HCT116 (cell line): ENCODE measurements at regions not wholly inside any gene's neighbourhood (a gene's known extent, or its start where the extent isn't known, plus 50 kb on each side); places are given as distances from the start of the nearest gene placed in this dataset.

Source experiments
- ATAC-seq: fragments of 200-7000 bp; cut with Tn5 transposase; 2 replicates; pipeline ENCODE4 v1.9.1; 2020; ENCODE audit warnings: mild to moderate bottlenecking, moderate library complexity
- BruUV-seq: library from RNA; stranded (reverse); fragments of 400-500 nt; replicated peaks from 2 replicates; lab custom pipeline; 2021; lab: Mats Ljungman, UMichigan
- CTCF ChIA-PET: fragments of 300-600 bp; sonication (Branson Sonifier 250); formaldehyde crosslinking; loops from one replicate; lab custom pipeline; 2021; ENCODE audit warnings: antibody characterized with exemption; lab: Charles Lee
- POLR2A ChIA-PET: fragments of 300-600, 350-600 bp; sonication (Branson Sonifier 250); formaldehyde crosslinking; loops from one replicate; lab custom pipeline; 2021; ENCODE audit warnings: antibody characterized with exemption; lab: Charles Lee
- RAD21 ChIA-PET, 2 experiments: fragments of 300-600 bp; sonication (Branson Sonifier 250); formaldehyde crosslinking; loops; one replicate each; lab custom pipeline; 2023; ENCODE audit warnings: low total read pairs in 2 of 2; ENCODE audit not compliant: uncharacterized antibody in 2 of 2, unreplicated experiment in 2 of 2, low non-redundant PET in 1 of 2; lab: Charles Lee
- DNase-seq: peaks from one replicate; pipeline ENCODE4 v3.0.0-alpha.2; 2010; ENCODE audit warnings: low read depth, low spot score
- H2AFZ ChIP-seq: fragments of 200-600 bp; shearing (Covaris generic), sonication (generic); 2 replicates; pipeline ENCODE4 v1.6.1; 2017; ENCODE audit warnings: low read depth, mixed run types, mixed read lengths, antibody characterized with exemption, low read length; ENCODE audit not compliant: poor library complexity, severe bottlenecking
- H3K27ac ChIP-seq: 2 replicates; pipeline ENCODE4 v1.5.1; 2012; ENCODE audit warnings: low read depth, low read length
- H3K27me3 ChIP-seq: fragments of 200-600 bp; sonication (generic); 2 replicates; pipeline ENCODE4 v1.6.1; 2016; ENCODE audit warnings: mixed run types, low read length, mixed read lengths; ENCODE audit not compliant: insufficient read depth
- H3K36me3 ChIP-seq, 2 experiments: fragments of 200-500 bp in 1 of 2; fragments of 200-600 bp in 1 of 2; sonication (Bioruptor generic) in 1 of 2; sonication (generic) in 1 of 2; 2 replicates each; pipeline versions ENCODE4 v1.5.1 to v1.6.1; 2014 to 2016; ENCODE audit warnings: low read length in 2 of 2, inconsistent platforms in 1 of 2, mixed read lengths in 1 of 2, mixed run types in 1 of 2; ENCODE audit not compliant: insufficient read depth in 2 of 2, control insufficient read depth in 1 of 2
- H3K4me1 ChIP-seq, 2 experiments: fragments of 200-600 bp in 1 of 2; sonication (generic) in 1 of 2; 2 replicates each; pipeline versions ENCODE4 v1.5.1 to v1.6.1; 2012 to 2017; ENCODE audit warnings: low read length in 2 of 2, inconsistent platforms in 1 of 2, mild to moderate bottlenecking in 1 of 2, mixed read lengths in 1 of 2, mixed run types in 1 of 2, moderate library complexity in 1 of 2; ENCODE audit not compliant: insufficient read depth in 2 of 2, control insufficient read depth in 1 of 2
- H3K4me2 ChIP-seq: fragments of 200-600 bp; sonication (generic); 2 replicates; pipeline ENCODE4 v1.6.1; 2017; ENCODE audit warnings: mixed run types, low read length, mixed read lengths
- H3K4me3 ChIP-seq, 2 experiments: fragments of 200-600 bp in 1 of 2; sonication (generic) in 1 of 2; replicated peaks in 1 of 2; 2 replicates each; pipeline ENCODE4 v1.5.1; 2011 to 2016; ENCODE audit warnings: low read length in 2 of 2, control low read depth in 1 of 2, low read depth in 1 of 2, mild to moderate bottlenecking in 1 of 2, mixed read lengths in 1 of 2, mixed run types in 1 of 2
- H3K79me2 ChIP-seq: fragments of 200-600 bp; sonication (generic); 2 replicates; pipeline ENCODE4 v1.6.1; 2017; ENCODE audit warnings: mild to moderate bottlenecking, mixed run types, low read length, moderate library complexity, mixed read lengths; ENCODE audit not compliant: insufficient read depth
- H3K9ac ChIP-seq: fragments of 200-600 bp; sonication (generic); 2 replicates; pipeline ENCODE4 v1.6.1; 2016; ENCODE audit warnings: low read length, mixed read lengths
- H3K9me2 ChIP-seq: fragments of 200-600 bp; sonication (generic), shearing (Covaris generic); 2 replicates; pipeline ENCODE4 v1.6.1; 2017; ENCODE audit warnings: mixed run types, mild to moderate bottlenecking, moderate library complexity; ENCODE audit not compliant: insufficient read depth
- H3K9me3 ChIP-seq, 2 experiments: fragments of 200-500 bp in 1 of 2; fragments of 200-600 bp in 1 of 2; sonication (Bioruptor generic) in 1 of 2; sonication (generic) in 1 of 2; 2 replicates each; pipeline ENCODE4 v1.6.1; 2014 to 2017; ENCODE audit warnings: low read length in 2 of 2, mixed read lengths in 2 of 2, inconsistent platforms in 1 of 2, low read depth in 1 of 2, mild to moderate bottlenecking in 1 of 2, mixed run types in 1 of 2, moderate library complexity in 1 of 2; ENCODE audit not compliant: control insufficient read depth in 1 of 2, insufficient read depth in 1 of 2
- H4K20me1 ChIP-seq: fragments of 200-600 bp; sonication (generic), shearing (Covaris generic); 2 replicates; pipeline ENCODE4 v1.6.1; 2017; ENCODE audit warnings: mixed run types, mild to moderate bottlenecking, moderate library complexity; ENCODE audit not compliant: insufficient read depth
- CBX3 ChIP-seq: IDR thresholded peaks from 2 replicates; pipeline ENCODE4 v1.6.1; 2012; ENCODE audit warnings: low read depth
- ELF1 ChIP-seq: IDR thresholded peaks from 2 replicates; pipeline ENCODE4 v1.6.1; 2012; ENCODE audit warnings: low read depth, borderline replicate concordance
- ZNF274 ChIP-seq: fragments of 200-500 bp; sonication (Bioruptor generic); IDR thresholded peaks from 2 replicates; pipeline ENCODE4 v1.6.1; 2014; ENCODE audit warnings: mild to moderate bottlenecking, low read depth, low read length, inconsistent platforms
- intact Hi-C: fragments of 100-400 bp; cut with micrococcal nuclease; formaldehyde crosslinking; loops from 2 replicates; pipeline ENCODE4 v1.10.0; 2022
- TF ChIP-seq, protein P1 (sequence below), 3 experiments: fragments of 200-600 bp in 1 of 3; sonication (generic) in 1 of 3; IDR thresholded peaks in 2 of 3; conservative IDR thresholded peaks in 1 of 3; 2 replicates each; pipeline ENCODE4 v1.5.1; 2012 to 2017; ENCODE audit warnings: low read depth in 2 of 3, low read length in 2 of 3, antibody characterized with exemption in 1 of 3, borderline replicate concordance in 1 of 3, control low read depth in 1 of 3, mild to moderate bottlenecking in 1 of 3, mixed read lengths in 1 of 3, mixed run types in 1 of 3, moderate library complexity in 1 of 3; ENCODE audit not compliant: insufficient read depth in 1 of 3
- TF ChIP-seq, protein P2 (sequence below): IDR thresholded peaks from 2 replicates; pipeline ENCODE4 v1.6.1; 2012
- TF ChIP-seq, protein P3 (sequence below): IDR thresholded peaks from 2 replicates; pipeline ENCODE4 v1.6.1; 2012; ENCODE audit warnings: low read depth

DNA sequence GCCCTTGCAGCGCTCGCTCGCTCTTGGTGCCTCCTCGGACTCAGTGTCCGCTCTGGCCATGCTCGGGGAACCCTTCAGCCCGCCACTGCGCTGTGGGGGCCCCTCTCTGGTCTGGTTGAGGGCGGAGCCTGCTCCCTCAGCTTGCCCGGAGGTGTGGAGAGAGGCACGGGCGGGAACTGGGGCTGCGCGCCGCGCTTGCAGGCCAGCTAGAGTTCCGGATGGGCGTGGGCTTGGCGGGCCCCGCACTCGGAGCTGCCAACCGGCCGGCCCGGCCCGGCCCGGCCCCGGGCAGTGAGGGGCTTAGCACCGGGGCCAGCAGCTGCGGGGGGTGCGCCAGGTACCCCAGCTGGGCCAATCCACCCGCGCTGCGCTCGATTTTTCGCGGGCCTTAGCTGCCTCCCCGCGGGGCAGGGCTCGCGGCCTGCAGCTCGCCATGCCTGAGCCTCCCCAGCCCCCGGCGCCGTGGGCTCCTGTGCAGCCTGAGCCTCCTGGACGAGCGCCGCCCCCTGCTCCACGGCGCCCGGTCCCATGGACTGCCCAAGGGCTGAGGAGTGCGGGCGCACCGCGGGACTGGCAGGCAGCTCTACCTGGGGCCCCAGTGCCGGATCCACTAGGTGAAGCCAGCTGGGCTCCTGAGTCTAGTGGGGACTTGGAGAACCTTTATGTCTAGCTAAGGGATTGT is 217.0 kb upstream of the PKN2 start:
- no peak overlapping the region for H2AFZ ChIP-seq
- H3K4me2 ChIP-seq = no peak overlapping the region
- intact Hi-C loops = no loop called here
- no peak overlapping the region for H3K27ac ChIP-seq
- peaks cover 2 to 8% of the 10 kb centered on the region in 2 experiments; a peak in 3 of 4 replicates for H3K4me1 ChIP-seq
- no peaks in the 10 kb centered on the region for H3K36me3 ChIP-seq
- DNase-seq (no peak), ATAC-seq (no peak)
- H3K9me2 ChIP-seq = no peaks in the 10 kb centered on the region
- ChIA-PET POLR2A (no interaction called here), RAD21 (no interaction called here), CTCF (no interaction called here)
- H3K27me3 ChIP-seq = no peaks in the 10 kb centered on the region
- H3K9me3 ChIP-seq = no peaks in the 10 kb centered on the region
- no peak overlapping the region for H3K4me3 ChIP-seq
- TF ChIP-seq ZNF274 (no peak), ELF1 (no peak)
- TF ChIP-seq, protein P1, sequence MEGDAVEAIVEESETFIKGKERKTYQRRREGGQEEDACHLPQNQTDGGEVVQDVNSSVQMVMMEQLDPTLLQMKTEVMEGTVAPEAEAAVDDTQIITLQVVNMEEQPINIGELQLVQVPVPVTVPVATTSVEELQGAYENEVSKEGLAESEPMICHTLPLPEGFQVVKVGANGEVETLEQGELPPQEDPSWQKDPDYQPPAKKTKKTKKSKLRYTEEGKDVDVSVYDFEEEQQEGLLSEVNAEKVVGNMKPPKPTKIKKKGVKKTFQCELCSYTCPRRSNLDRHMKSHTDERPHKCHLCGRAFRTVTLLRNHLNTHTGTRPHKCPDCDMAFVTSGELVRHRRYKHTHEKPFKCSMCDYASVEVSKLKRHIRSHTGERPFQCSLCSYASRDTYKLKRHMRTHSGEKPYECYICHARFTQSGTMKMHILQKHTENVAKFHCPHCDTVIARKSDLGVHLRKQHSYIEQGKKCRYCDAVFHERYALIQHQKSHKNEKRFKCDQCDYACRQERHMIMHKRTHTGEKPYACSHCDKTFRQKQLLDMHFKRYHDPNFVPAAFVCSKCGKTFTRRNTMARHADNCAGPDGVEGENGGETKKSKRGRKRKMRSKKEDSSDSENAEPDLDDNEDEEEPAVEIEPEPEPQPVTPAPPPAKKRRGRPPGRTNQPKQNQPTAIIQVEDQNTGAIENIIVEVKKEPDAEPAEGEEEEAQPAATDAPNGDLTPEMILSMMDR (IDR thresholded peaks at IDR 0.05 in 2 of 3, conservative IDR thresholded peaks at IDR 0.05 in 1 of 3; ENCODE audit: borderline replicate concordance in 1 of 3, insufficient read depth in 1 of 3, low read depth in 2 of 3, low read length in 2 of 3) = no peak
- TF ChIP-seq, protein P2, sequence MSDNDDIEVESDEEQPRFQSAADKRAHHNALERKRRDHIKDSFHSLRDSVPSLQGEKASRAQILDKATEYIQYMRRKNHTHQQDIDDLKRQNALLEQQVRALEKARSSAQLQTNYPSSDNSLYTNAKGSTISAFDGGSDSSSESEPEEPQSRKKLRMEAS = no peak
- H3K9ac ChIP-seq = no peak overlapping the region
- H4K20me1 ChIP-seq = no peaks in the 10 kb centered on the region
- no TSS peak for BruUV-seq
- no peaks in the 10 kb centered on the region for H3K79me2 ChIP-seq

DNA sequence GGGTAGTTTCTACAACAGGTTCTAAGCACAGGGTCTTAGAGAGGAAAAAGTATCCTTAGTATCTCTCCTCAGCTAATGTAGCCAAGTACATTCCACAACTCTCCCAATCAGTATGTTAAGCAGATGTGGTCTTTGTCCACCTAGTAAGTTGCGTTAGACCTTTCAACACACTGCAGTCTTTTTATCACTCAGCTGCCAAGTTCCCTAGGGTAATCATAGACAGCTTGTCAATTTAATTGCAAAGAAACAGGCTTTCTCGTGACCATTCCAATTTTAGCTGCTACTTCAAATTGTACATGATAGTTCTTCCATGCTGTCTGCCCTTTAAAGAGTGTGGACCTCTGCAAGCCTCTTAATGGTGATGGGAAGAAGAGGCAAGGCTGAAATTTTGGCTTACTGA is 211.8 kb upstream of the PKN2 start:
- no peaks in the 10 kb centered on the region for H3K9me3 ChIP-seq
- no peaks in the 10 kb centered on the region for H3K4me1 ChIP-seq
- no peak overlapping the region for H3K4me3 ChIP-seq
- no TSS peak for BruUV-seq
- no peak overlapping the region for H3K27ac ChIP-seq
- intact Hi-C loops = no loop called here
- DNase-seq (no peak), ATAC-seq (no peak)
- H2AFZ ChIP-seq = no peak overlapping the region
- TF ChIP-seq, protein P3, sequence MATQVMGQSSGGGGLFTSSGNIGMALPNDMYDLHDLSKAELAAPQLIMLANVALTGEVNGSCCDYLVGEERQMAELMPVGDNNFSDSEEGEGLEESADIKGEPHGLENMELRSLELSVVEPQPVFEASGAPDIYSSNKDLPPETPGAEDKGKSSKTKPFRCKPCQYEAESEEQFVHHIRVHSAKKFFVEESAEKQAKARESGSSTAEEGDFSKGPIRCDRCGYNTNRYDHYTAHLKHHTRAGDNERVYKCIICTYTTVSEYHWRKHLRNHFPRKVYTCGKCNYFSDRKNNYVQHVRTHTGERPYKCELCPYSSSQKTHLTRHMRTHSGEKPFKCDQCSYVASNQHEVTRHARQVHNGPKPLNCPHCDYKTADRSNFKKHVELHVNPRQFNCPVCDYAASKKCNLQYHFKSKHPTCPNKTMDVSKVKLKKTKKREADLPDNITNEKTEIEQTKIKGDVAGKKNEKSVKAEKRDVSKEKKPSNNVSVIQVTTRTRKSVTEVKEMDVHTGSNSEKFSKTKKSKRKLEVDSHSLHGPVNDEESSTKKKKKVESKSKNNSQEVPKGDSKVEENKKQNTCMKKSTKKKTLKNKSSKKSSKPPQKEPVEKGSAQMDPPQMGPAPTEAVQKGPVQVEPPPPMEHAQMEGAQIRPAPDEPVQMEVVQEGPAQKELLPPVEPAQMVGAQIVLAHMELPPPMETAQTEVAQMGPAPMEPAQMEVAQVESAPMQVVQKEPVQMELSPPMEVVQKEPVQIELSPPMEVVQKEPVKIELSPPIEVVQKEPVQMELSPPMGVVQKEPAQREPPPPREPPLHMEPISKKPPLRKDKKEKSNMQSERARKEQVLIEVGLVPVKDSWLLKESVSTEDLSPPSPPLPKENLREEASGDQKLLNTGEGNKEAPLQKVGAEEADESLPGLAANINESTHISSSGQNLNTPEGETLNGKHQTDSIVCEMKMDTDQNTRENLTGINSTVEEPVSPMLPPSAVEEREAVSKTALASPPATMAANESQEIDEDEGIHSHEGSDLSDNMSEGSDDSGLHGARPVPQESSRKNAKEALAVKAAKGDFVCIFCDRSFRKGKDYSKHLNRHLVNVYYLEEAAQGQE = no peak
- TF ChIP-seq CBX3 = no peak
- no peaks in the 10 kb centered on the region for H3K36me3 ChIP-seq
- no peaks in the 10 kb centered on the region for H3K27me3 ChIP-seq
- ChIA-PET CTCF (no interaction called here), POLR2A (no interaction called here), RAD21 (no interaction called here)
- no peaks in the 10 kb centered on the region for H3K9me2 ChIP-seq
- H3K4me2 ChIP-seq = no peak overlapping the region
- H3K79me2 ChIP-seq = no peaks in the 10 kb centered on the region
- H4K20me1 ChIP-seq = no peaks in the 10 kb centered on the region
- no peak overlapping the region for H3K9ac ChIP-seq
